ENCODE measurements at regions not wholly inside any gene's neighbourhood (a gene's known extent, or its start where the extent isn't known, plus 50 kb on each side); places are given as distances from the start of the nearest gene placed in this dataset.

GRCh38 chr10:113282564-113282963 lies 270.3 kb upstream of the HABP2 start:
- no peaks in the 10 kb centered on the region for H4K20me1 ChIP-seq (ENCODE audit: insufficient read depth)
- H3K27me3 ChIP-seq (ENCODE audit: insufficient read depth) = no peaks in the 10 kb centered on the region
- H3K9ac ChIP-seq = no peak overlapping the region
- H3K79me2 ChIP-seq (ENCODE audit: insufficient read depth) = no peaks in the 10 kb centered on the region
- ChIA-PET CTCF (interaction anchor here (0.9 to 1.6 kb wide), 2 partner anchors 78 to 281 kb away, joined by 3 to 4 read pairs; no protein-coding TSS in a partner anchor), POLR2A (no interaction called here)
- H3K36me3 ChIP-seq (replicated peaks in 1 of 2; ENCODE audit: control insufficient read depth in 1 of 2, insufficient read depth in 2 of 2, low read length in 1 of 2) = no peaks in the 10 kb centered on the region
- DNase-seq = no peak
- no peaks in the 10 kb centered on the region for H3K9me2 ChIP-seq
- H3K9me3 ChIP-seq = no peaks in the 10 kb centered on the region
- no peak overlapping the region for H3K4me2 ChIP-seq
- no peak overlapping the region for H3K4me3 ChIP-seq (ENCODE audit: low read depth in 2 of 2, low read length in 1 of 2)
- 56% methylated on average over 4 of the region's 4 CpGs for WGBS (ENCODE audit: low lambda C conversion rate)
- H3K27ac ChIP-seq (ENCODE audit: low read depth in 2 of 2, low read length in 1 of 2) = no peak overlapping the region
- H3K4me1 ChIP-seq (ENCODE audit: control insufficient read depth in 1 of 2, insufficient read depth in 2 of 2, low read depth in 1 of 2, low read length in 1 of 2) = no peaks in the 10 kb centered on the region; a peak in 1 of 4 replicates
- TF ChIP-seq RAD21 (IDR thresholded peaks at IDR 0.05; ENCODE audit: low read length) = no peak
- TF ChIP-seq RXRA (IDR thresholded peaks at IDR 0.05; ENCODE audit: borderline replicate concordance, low read depth) = no peak
- TF ChIP-seq EZH2phosphoT487 (IDR thresholded peaks at IDR 0.05; ENCODE audit: borderline replicate concordance, low read depth) = no peak
- no peak for TF ChIP-seq GABPA (IDR thresholded peaks at IDR 0.05; ENCODE audit: low read depth)
- TF ChIP-seq RCOR1 (IDR thresholded peaks at IDR 0.05; ENCODE audit: low read length) = no peak
- TF ChIP-seq FOXJ3 (CRISPR knock-in tag; IDR thresholded peaks at IDR 0.05) = no peak
- no peak for TF ChIP-seq MXI1 (IDR thresholded peaks at IDR 0.05; ENCODE audit: low read depth, low read length)
- TF ChIP-seq RFX5 (IDR thresholded peaks at IDR 0.05; ENCODE audit: low read length) = no peak
- TF ChIP-seq POLR2AphosphoS5 (IDR thresholded peaks at IDR 0.05; ENCODE audit: low read depth, low read length) = no peak
- TF ChIP-seq, protein P1, sequence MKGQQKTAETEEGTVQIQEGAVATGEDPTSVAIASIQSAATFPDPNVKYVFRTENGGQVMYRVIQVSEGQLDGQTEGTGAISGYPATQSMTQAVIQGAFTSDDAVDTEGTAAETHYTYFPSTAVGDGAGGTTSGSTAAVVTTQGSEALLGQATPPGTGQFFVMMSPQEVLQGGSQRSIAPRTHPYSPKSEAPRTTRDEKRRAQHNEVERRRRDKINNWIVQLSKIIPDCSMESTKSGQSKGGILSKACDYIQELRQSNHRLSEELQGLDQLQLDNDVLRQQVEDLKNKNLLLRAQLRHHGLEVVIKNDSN (IDR thresholded peaks at IDR 0.05; ENCODE audit: borderline replicate concordance, low read depth) = no peak
- no peak for TF ChIP-seq ZBTB33 (IDR thresholded peaks at IDR 0.05; ENCODE audit: borderline replicate concordance, low read depth)
- no peak for TF ChIP-seq JUND (IDR thresholded peaks at IDR 0.05)
- no peak for TF ChIP-seq NFIC (IDR thresholded peaks at IDR 0.05; ENCODE audit: borderline replicate concordance)
- no peak for TF ChIP-seq CHD2 (IDR thresholded peaks at IDR 0.05; ENCODE audit: low read length, partially characterized antibody)
- no peak for TF ChIP-seq IRF3 (IDR thresholded peaks at IDR 0.05; ENCODE audit: low read depth, low read length)
- TF ChIP-seq NRF1 (IDR thresholded peaks at IDR 0.05; ENCODE audit: low read depth, low read length) = no peak
- no peak for TF ChIP-seq FOXM1 (IDR thresholded peaks at IDR 0.05; ENCODE audit: low read depth)
- TF ChIP-seq GATA2 (CRISPR knock-in tag; IDR thresholded peaks at IDR 0.05) = no peak
- H3F3A ChIP-seq (replicated peaks; ENCODE audit: insufficient read depth) = no peaks in the 10 kb centered on the region
- H2AFZ ChIP-seq (ENCODE audit: low read depth) = no peak overlapping the region
